ENCODE measurements at regions not wholly inside any gene's neighbourhood (a gene's known extent, or its start where the extent isn't known, plus 50 kb on each side); places are given as distances from the start of the nearest gene placed in this dataset.

DNA sequence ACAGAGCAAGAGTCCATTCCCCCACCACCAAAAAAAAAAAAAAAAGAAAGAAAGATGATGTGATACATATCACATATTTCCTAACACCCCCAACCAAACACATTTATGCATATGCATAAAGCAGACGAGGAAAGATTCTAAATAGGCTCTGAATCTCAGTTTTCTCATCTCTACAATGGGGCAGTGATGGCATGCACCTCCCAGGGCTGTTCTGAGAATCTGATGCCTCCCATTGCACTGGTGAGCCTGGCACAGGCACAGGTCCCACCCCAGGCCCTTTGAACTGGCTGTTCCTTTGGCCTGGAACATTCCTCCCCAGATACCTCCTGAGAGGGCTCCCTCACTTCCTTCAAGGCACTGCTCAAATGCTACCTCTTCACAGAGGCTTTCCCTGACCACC lies 116.5 kb downstream of the C9orf50 start:
- DNase-seq = no peak

DNA sequence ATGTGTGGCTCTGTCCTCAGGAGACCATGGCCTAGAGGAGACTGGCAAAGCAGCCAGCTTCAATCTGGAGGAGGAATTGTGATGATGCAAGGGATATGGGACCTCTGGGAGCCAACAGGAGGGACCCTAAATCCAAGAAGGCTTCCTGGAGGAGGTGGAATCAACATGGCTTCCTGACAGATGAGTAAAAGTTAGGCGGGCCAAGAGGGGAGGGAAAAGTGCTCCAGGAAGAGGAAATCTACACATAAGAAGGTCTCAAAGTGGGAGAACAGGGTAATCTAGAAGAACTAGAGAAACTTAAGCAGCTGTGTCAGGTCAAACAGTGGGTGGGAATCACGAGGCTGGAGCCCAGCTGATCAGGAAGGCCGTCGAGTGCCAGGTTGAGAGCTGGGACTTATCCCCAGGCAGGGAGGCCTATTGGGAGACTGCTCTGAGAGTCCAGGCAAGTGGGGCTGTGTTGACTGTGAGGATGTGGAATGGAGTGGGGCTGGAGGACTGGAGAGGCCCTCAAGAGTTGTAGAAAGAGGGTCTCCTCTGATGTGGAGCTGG lies 119.1 kb downstream of the C9orf50 start:
- no peak for DNase-seq

DNA sequence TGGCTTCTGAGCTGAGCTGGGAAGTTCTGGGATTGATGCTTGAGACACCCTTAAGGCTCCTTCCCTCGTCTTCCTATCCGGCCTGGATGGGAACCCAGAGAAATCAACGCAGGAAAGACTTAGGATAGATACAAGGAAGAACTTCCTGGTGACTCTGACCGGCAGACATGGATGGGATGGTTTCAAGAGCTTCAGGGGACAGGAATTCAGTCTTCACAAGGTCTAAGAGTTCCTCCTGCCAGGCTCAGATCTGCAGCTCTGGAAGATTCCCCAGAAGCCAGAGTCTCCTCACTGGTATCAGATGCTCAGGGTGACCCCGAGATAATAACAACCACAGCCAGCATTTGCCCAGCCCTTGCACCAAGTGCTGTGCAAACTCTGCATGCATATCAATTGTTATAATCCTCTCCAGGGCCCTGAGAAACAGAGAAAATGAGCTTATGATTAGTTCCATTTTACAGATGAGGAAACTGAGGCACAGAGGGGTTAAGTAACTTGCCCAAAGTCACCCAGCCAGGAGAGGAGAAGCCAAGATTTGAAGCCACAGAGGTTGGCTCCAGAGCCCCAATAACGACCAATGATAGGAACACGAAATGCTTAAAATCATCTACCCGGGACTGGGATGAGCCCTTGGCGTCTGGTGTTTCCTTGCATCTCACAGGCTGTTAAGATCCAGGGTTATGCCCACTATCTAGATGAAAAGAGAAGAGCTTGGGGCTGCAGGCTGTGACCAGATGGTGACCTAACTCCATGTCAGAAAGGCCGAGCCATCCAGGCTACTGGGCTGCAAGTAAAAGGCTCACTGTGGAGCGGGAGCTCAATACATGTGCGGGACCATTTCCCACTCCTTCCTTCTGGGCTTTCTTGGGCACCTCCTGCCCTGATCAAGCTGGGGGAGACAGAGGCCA lies 119.8 kb downstream of the C9orf50 start:
- no peak for DNase-seq

DNA sequence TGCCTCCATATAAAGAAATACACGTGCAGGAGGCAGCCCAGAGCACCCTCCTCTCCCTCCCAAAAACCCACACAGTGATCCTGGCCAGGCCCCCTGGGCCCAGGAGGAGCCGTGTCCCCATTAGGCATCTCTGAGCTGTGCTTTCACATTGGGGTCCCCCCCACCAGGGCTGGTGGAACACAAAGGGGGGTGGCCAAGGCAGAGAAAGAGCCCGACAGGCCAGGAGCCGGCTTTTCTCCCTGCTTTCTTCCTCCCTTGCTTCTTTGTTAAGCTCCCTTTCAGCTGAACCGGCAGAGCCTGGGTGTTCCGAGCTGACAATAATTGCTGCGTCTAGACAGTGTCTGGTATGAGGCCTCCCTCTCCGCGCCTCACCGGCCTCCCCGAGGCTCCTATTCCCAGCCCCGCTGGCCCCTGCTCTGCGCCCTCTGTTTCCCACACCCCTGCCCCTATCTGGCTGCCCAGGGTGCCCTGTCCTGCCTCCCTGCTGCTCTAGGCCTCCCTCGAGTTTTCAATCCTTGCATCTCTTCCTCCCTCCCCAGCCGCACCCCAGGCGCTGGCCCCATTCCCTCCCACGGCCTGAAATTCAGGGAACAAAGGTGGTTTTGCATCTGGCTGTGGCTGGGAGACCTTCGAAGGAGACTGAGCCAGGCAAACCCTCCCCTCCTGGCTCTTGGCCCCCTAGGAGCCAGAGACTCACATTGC lies 120.6 kb downstream of the C9orf50 start:
- DNase-seq = no peak

DNA sequence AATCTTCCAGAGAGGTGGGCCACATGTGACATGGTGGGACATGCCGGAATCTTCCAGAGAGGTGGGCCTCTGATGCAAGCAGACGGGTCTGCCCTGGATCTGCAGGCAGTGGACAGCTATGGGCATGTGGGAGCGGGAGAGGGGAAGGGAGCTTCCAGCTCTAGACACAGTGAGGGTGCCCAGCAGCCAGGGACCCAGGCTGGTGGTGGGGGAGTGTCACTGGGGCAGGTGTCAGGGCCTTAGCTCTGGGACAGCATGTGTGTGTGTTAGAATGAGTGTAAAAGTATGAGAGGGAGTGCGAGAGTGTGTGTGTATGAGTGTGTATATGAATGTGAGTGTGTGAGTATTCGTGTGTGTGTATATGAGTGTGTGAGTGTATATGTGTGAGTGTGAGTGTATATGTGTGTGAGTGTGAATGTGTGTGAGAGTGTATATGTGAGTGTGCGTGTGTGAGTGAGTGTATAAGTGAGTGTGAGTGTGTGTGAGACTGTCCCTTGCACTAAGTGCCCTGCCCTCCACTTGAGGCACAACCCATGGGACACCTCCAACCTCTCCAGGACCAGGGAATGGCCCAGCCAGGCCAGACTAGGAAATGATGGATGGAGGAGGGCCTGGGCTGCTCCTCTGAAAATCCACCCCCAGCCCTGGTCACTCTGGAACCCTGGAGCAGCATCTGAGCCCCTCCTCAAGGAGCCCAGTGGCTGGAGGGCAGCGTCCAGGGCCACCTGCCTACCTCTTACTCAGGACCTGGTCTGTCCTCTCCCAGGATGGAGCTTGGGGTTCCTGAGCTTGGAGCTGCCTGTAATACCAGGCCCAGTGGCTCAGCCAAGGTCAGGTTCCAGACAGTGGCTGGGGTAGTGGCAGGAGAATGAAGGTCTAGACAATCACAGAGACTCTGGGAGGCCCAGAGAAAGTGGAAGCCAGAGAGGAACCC lies 122.2 kb downstream of the C9orf50 start:
- no peak for DNase-seq

DNA sequence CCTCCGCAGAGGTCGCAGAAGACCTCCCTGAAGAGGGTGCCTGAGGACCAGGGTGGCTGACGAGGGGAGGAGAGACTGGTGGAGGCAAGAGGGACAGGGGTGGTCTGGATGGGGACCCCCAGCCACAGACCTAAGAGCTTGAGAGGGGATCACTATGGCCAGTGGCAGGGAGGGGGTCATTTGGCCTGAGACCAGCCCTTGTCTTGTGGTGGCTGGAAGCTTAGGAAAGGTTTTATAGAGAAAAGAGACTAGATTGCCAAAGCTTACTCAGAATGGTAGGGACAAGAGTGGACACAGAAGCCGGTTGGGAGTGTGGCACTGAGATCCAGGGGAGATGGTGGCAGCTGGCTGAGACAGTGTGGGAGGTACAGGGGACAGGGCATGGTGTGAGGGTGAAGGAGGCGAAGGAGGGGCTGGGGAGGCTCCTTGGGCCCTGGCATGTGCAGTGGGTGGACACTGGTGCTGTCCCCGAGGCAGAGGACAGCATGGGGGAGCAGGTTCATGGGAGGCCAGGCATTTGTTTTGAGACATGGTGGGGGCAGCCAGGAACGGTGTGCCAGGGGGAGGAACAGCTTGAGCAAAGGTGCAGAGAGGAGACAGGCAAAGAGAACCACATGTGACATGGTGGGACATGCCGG lies 123.0 kb downstream of the C9orf50 start:
- no peak for DNase-seq

DNA sequence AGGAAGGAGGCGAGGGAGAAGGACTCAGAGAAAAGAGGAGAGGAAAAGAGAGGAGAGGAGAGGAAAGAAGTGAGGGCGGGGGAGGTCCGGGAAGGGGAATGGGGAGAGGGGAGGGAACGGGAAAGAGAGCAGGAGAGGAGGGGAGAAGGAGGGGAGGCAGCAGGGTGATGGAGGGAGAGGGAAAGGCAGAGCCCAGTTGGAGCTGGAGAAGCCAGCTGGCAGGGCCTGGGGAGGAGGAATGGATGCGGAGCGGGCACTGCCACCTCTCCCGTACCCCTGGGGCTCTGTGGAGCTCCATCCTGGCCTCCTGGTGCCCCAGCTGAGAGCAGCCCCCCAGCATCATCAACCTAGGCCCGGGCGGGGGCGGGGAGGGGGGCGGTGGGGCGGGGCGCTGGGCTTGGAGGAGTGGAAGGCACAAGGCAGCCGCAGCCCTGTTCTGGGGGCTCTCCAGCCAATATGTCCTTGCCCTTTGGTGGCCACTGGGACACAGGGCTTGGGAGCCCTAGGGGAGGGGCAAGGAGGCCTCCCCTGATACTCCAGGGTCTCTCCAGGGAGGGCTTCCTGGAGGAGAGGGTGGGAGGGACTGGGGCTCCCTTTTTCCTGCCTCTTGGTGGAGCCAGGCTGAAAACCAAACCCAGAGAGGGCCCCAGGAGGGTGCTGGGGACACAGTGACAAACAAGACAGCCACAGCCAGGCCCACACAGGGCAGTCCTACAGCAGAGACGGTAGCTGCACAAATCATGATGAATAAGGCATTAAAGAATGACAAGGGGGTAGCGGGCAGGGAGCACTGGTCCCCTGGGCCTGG lies 123.7 kb downstream of the C9orf50 start:
- DNase-seq = peak; percentile 59 to 74

DNA sequence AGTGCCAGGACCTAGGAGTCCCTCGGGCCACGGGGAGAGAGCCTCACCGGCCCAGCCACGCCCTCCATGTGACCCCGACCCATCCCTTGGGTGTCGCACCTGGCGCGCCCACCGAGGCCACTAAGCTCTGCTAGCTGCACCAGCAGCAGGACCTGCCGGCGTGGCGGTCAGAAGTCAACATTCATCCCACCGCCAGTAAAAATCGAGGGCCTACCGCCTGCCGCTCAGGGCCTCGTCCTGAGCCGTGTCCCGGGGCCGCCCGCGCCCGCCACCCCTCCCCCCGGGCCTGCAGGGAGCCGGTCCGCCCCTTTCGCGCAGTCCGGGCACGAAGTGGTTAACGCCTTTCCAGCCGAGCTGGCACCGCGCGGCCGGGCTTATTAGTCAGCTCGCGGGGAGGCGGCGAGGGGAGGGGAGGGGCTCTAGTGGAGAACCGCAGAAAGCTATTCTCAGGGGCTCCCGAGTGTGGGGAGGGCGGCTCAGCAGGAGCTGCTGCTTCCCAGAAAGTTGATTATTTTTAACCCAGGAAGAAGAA lies 124.4 kb downstream of the C9orf50 start:
- peak; percentile 81 to 92 for DNase-seq

DNA sequence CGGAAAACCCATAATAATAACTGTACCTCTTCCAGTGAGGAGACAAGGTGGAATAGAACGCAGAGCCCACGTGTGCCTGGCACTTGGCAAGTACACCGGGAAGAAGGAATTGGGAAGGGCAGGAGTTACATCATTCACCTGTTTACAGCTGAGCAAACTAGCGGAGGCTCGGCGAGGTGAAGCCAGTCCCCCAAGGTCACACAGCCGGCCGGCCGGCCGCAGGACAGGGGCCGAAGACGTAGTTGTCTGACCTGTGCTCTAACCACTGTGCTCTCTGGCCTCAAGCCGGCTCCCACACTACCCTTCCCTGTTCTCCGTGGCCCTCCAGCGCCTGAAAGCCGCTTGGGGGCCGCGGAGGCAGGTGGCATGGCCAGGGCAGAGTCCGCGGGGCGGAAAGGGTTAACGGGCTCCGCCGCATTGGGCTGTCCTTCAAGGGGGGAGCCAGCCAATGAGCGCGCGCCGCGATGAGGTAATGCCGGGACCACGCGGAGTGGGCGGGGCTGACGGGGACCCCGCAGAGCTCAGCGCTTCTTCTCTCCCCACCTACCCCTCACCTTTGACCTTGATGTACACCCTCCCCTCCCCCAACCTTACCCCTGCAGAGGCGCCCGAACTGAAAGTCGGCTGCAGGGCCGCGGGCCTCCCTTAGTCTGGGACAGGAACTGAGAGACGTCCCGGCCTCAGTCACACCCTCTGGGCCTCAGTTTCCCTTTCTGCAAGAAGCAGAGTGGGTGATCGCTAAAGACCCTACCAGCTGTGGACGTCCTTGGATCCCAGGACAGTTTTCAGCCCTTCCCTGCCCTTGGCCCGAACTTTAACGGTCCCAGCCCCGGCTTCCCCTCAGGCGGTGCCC lies 125.1 kb downstream of the C9orf50 start:
- DNase-seq = peak; percentile 76 to 89

DNA sequence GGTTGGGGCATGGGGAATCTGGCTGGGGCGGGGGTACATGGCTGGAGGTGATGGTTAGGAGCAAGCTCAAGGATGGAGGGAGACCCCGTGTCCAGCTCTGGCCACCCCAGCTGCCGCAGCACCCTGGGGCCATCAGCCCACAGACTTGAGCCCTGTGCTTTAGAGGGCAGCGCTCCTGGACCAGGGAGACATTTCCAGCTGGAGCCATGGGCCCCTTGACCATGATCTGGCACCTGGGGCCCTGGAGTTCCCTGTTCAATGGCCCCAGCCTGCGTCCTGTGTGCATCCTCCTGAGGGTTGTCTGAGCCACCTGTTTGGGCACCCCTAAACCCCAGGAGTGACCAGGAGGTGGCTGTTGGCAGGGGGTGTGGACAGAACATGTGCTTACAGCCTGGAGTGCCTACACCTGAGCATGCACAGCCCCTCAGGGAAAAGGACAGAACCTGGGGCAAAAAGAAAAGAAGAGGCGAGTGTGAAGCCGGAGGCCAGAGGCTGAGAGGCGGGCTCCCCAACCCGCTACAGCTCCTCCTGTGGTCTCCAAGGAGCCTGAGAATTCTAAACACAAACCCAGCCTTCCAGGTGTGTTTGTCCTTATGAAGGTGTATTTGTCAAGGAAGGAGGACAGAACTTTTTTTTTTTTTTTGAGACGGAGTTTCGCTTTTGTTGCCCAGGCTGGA lies 126.7 kb downstream of the C9orf50 start:
- DNase-seq = no peak

DNA sequence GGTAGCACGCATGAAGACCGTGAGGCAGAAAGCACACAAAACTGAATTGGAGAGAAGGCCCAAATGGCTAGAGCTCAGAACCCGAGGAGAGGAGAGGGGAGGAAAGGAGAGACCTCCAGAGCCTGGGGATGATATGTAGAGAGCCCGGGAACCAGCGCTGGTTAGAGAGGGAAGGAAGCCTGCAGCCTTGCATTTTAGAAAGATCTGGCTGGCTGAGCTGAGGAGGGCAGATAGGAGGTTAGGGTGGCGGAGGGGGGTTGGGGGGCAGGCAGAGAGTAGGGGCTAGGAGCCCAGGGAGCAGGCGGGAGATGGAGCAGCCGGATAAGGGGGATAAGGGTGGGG lies 127.2 kb downstream of the C9orf50 start:
- no peak for DNase-seq

DNA sequence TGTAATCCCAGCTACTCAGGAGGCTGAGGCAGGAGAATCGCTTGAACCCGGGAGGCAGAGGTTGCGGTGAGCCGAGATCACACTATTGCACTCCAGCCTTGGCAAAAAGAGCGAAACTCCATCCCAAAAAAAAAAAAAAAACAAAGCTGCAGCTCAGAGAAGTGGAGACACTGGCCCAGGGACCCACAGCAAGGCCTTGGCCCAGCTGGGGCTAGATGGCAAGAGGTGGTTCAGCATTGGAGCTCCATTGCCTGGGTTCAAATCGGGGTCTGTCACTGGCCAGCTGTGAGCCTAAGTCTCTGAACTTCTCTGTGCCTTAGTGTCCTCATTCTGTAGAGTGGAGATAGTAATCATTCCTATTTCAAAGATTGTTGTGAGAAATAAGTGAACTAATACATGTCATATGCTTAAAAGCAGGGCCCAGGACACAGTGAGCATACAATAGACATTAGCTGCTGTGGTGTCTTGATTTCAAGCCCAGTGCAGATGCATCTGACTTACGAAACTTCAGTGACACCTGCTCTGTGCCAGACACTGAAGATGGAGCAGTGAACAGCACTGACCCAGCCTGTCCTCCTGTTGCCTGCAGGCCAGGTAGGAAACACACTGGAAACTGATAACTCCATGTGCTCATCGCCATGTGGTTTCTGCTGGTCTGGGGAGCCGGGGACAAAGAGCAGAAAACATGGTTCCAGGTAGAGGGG lies 127.7 kb downstream of the C9orf50 start:
- no peak for DNase-seq

DNA sequence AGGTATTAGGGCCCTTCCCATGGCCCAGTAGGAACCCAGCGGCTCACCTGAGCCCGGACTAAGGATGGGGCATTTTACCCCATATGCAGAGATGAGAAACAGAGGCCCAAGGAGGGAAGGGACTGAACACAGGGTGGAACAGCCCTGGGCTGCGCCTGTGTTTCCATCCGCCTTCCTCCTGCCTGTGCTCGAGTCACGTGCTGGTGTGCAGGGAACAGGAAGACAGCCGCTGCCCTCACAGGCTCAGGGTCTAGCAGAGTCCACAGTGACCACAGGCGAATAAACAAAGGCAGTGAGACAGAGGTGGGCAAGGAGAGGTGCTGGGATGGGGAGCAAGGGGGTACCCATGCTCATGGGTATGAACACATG lies 129.4 kb downstream of the C9orf50 start:
- no peak for DNase-seq

DNA sequence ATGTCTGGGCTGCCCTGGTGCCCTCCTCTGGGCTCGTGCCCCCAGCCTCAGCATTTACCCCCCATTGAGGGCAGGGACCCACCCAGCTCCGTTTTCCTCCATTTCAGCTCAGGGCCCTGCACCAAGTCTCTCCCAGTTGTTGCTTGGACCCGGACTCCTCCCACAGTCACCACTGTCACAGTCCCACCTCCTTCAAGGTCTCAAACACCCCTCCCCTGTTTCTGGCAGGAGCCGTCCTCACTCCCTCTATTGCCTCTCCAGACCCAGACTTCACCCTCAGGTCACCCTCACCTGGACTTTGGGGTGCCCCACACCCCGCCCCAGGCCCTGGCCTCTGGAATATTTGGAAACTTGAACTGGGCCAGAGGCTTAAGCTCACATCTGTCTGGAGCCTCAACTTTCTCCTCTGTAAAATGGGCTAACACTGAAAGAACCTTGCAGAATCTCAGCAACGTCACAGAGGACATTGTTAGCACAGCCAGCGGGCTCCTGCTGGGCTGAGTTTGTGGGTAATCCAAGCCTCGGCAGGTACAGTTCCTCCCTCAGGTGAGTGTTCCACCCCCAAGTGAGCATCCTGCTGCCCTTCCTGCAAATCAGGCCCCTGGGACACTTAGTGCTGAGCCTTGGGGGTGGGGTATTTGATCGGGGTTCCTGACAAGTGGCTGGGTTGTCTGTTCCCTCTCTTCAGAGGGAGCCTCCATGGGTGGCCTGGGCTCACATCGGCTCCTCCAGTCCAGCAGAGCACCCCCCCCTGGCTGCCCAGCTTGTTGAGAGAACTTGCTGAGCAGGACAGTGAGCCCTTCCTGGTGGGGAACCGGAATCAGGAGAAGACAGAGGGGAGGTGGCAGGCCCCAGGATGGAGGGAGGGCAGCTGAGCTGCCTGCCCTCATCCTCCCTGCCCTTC lies 130.1 kb downstream of the C9orf50 start:
- no peak for DNase-seq

DNA sequence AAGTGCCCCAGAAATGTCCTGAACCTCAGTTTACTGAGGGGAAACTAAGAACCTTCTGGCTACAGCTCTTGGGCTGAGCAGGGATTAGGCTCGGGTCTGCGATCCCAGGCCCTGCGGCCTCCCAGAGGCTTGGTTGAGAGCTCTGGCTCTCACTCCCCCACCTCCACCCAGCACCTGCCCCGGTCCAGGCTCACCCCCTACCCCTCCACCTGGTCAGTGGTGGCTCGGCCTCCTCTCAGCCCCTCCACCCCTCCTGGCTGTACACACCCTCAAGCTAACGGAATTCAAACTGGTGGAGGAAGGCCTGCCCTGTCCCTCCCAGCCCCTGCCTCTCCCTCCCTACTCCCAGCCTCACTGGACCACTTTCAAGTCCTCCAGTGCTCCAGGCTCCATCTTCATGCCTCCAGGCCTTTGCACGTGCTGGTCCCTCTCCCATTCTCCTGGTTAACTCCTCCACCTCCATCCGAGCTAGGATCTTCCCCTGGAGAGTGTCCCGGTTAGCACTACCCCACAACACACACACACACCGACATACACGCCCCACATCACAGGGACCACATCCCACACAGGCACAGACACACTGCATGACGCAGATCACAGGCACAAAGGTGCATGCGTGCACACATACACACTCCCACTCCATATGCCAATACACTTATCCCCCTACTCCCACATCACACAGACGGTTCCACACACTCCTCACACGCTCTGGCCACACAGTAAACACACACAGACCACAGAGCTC lies 130.9 kb downstream of the C9orf50 start:
- peak in 1 of 2 experiments; percentile 38 for DNase-seq

DNA sequence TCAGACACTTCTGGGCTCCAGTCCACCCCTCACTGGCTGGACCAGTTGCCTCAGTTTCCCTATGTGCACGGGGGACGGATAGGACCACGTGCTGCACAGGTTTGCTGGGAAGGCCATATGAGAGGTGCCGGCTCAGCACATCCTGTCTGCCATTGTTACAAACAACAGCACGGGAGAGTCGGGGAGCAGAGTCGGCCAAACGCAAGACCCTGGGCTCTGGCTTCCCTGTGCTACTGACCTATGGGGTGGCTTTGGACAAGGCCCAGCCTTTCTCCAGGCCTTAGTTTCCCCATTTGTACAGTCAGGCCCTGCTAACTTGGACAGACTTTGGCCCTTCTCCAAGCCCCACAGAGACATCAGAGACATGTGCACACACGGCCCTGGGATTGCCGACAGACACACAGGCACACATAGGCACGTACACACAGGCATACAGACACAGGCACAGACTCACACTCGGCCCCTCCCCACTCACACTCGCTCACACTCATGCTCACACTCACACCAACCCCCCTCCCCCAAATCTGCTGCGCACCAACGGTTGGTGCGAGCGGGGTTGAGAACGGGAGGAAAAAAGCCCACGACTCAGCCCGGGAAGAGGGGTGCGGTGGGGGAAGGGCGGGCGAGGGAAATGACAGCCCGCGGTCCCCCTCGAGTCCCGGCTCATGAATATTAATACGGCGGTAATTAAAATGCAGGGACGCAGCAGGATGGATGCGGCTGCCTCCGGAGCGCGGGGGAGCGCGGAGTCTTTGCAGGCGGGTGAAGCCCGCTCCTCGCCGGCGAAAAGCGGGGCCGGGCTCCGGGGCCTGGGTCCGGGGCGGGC lies 133.0 kb downstream of the C9orf50 start:
- peak in 1 of 2 experiments; percentile 40 for DNase-seq

All from SHP77 (cell line).